Dedifferentiated amniotic fluid mesenchymal stem cell (primary cell): ENCODE measurements at regions not wholly inside any gene's neighbourhood (a gene's known extent, or its start where the extent isn't known, plus 50 kb on each side); places are given as distances from the start of the nearest gene placed in this dataset.
"Not testable (repeated sequence)": the region's sequence is repeated elsewhere in the genome, so short reads cannot be mapped to it uniquely, and the experiment has no call there.

Experiments
- DNase-seq: peaks from one replicate; pipeline ENCODE4 v3.0.0-alpha.2; 2016; ENCODE audit errors: extremely low spot score

- DNase-seq = not testable (repeated sequence)
Measured at GRCh38 chr15:20267996-20268395, 273.6 kb downstream of the GOLGA6L6 start.

- DNase-seq = not testable (repeated sequence)
Measured at GRCh38 chr15:20267051-20267730, 274.4 kb downstream of the GOLGA6L6 start.

- DNase-seq = not testable (repeated sequence)
Measured at GRCh38 chr15:20265710-20266109, 275.9 kb downstream of the GOLGA6L6 start.

GRCh38 chr15:20261321-20262280 lies 280.0 kb downstream of the GOLGA6L6 start:
- DNase-seq = not testable (repeated sequence)

GRCh38 chr15:20260650-20261049 lies 280.9 kb downstream of the GOLGA6L6 start:
- not testable (repeated sequence) for DNase-seq

- DNase-seq = not testable (repeated sequence)
Measured at GRCh38 chr15:20259559-20260190, 281.9 kb downstream of the GOLGA6L6 start.

- not testable (repeated sequence) for DNase-seq
Measured at GRCh38 chr15:20256394-20256793, 285.2 kb downstream of the GOLGA6L6 start.

- not testable (repeated sequence) for DNase-seq
Measured at GRCh38 chr15:20255641-20256040, 286.0 kb downstream of the GOLGA6L6 start.

- not testable (repeated sequence) for DNase-seq
Measured at GRCh38 chr15:20253047-20253615, 288.5 kb downstream of the GOLGA6L6 start.

- DNase-seq = not testable (repeated sequence)
Measured at GRCh38 chr15:20252040-20252439, 289.6 kb downstream of the GOLGA6L6 start.

- not testable (repeated sequence) for DNase-seq
Measured at GRCh38 chr15:20251214-20252005, 290.2 kb downstream of the GOLGA6L6 start.

- DNase-seq = not testable (repeated sequence)
Measured at GRCh38 chr15:20250206-20250605, 291.4 kb downstream of the GOLGA6L6 start.

GRCh38 chr15:20249677-20249970 lies 292.0 kb downstream of the GOLGA6L6 start:
- DNase-seq = not testable (repeated sequence)

- not testable (repeated sequence) for DNase-seq
Measured at GRCh38 chr15:20248434-20248833, 293.2 kb downstream of the GOLGA6L6 start.

- DNase-seq = not testable (repeated sequence)
Measured at GRCh38 chr15:20247137-20247536, 294.5 kb downstream of the GOLGA6L6 start.

- not testable (repeated sequence) for DNase-seq
Measured at GRCh38 chr15:20246624-20247023, 295.0 kb downstream of the GOLGA6L6 start.

GRCh38 chr15:20245856-20246255 lies 295.7 kb downstream of the GOLGA6L6 start:
- not testable (repeated sequence) for DNase-seq

- not testable (repeated sequence) for DNase-seq
Measured at GRCh38 chr15:20244792-20245191, 296.8 kb downstream of the GOLGA6L6 start.

- DNase-seq = not testable (repeated sequence)
Measured at GRCh38 chr15:20243486-20244240, 297.9 kb downstream of the GOLGA6L6 start.

- DNase-seq = not testable (repeated sequence)
Measured at GRCh38 chr15:20240366-20240917, 301.2 kb downstream of the GOLGA6L6 start.
